ENCODE measurements at regions not wholly inside any gene's neighbourhood (a gene's known extent, or its start where the extent isn't known, plus 50 kb on each side); places are given as distances from the start of the nearest gene placed in this dataset.

DNA sequence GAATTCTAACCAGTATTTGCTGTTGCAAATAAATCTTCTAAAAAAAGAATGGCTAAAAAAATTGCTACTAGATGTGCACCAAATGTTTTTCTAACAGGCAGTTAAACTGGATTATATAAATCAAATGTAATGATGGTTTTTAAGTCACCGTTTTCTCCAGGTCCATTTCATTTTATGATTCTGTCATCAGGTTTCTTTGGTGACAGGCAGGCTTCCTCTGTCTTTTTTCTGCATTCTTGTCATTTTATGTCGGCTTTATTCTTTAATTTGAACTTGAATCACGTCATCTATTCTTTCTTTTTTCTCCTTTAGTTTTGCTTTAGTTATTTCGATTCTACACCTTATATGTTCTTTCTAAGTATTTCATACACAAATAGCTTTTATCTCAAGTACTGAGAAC, 212.5 kb downstream of the SOCS6 start:
- no peak for DNase-seq
- no peaks in the 10 kb centered on the region for H3K4me1 ChIP-seq
- H3K27me3 ChIP-seq, result peaks cover 0 to 8% of the 10 kb centered on the region in 2 donors
- no peaks in the 10 kb centered on the region for H3K36me3 ChIP-seq
- H3K27ac ChIP-seq, result no peak overlapping the region
- TF ChIP-seq, protein P1, sequence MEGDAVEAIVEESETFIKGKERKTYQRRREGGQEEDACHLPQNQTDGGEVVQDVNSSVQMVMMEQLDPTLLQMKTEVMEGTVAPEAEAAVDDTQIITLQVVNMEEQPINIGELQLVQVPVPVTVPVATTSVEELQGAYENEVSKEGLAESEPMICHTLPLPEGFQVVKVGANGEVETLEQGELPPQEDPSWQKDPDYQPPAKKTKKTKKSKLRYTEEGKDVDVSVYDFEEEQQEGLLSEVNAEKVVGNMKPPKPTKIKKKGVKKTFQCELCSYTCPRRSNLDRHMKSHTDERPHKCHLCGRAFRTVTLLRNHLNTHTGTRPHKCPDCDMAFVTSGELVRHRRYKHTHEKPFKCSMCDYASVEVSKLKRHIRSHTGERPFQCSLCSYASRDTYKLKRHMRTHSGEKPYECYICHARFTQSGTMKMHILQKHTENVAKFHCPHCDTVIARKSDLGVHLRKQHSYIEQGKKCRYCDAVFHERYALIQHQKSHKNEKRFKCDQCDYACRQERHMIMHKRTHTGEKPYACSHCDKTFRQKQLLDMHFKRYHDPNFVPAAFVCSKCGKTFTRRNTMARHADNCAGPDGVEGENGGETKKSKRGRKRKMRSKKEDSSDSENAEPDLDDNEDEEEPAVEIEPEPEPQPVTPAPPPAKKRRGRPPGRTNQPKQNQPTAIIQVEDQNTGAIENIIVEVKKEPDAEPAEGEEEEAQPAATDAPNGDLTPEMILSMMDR (IDR thresholded peaks at IDR 0.05), result no peak
- intact Hi-C loops (cut with DNase I), result no loop called here
- H3K9me3 ChIP-seq, result no peaks in the 10 kb centered on the region
- ATAC-seq, result no peak
- no peak overlapping the region for H3K4me3 ChIP-seq

DNA sequence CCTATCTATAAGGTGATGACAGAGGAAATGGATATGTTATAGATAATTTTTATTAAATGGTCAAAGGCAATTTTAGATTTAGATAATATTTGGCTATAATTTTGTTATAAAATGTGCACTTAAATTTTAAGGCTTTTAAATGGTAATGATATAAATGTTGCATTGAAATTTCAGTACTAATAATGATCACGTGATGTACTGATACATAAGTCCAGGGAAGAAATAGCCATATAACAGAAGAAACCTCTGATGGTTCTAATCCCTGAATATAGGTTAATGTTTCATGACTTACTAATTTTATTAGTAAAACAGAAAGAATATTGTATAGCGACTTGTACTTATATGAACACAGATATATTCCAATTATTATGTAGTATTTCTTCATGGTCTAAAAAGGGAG, 211.9 kb downstream of the SOCS6 start:
- intact Hi-C loops (cut with DNase I), result no loop called here
- DNase-seq (no peak), ATAC-seq (no peak)
- H3K9me3 ChIP-seq, result no peaks in the 10 kb centered on the region
- TF ChIP-seq, protein P1 (IDR thresholded peaks at IDR 0.05), result no peak
- H3K4me3 ChIP-seq, result no peak overlapping the region
- H3K36me3 ChIP-seq, result no peaks in the 10 kb centered on the region
- no peaks in the 10 kb centered on the region for H3K4me1 ChIP-seq
- H3K27me3 ChIP-seq, result peaks cover 0 to 8% of the 10 kb centered on the region in 2 donors
- no peak overlapping the region for H3K27ac ChIP-seq

GRCh38 chr18:70499218-70499691, 210.4 kb downstream of the SOCS6 start:
- H3K9me3 ChIP-seq, result no peaks in the 10 kb centered on the region
- DNase-seq, result peak in 1 of 4 donors; percentile 71
- H3K4me3 ChIP-seq, result no peak overlapping the region
- H3K27me3 ChIP-seq, result peaks cover 0 to under 1% of the 10 kb centered on the region in 2 donors
- H3K36me3 ChIP-seq, result no peaks in the 10 kb centered on the region
- TF ChIP-seq, protein P1 (IDR thresholded peaks at IDR 0.05), result no peak
- ATAC-seq, result no peak
- intact Hi-C loops (cut with DNase I), result no loop called here
- no peak overlapping the region for H3K27ac ChIP-seq
- no peaks in the 10 kb centered on the region for H3K4me1 ChIP-seq

GRCh38 chr18:70496353-70497294, 207.8 kb downstream of the SOCS6 start:
- H3K27ac ChIP-seq, result no peak overlapping the region
- TF ChIP-seq, protein P1 (IDR thresholded peaks at IDR 0.05), result no peak
- no peaks in the 10 kb centered on the region for H3K27me3 ChIP-seq
- H3K36me3 ChIP-seq, result no peaks in the 10 kb centered on the region
- no peaks in the 10 kb centered on the region for H3K9me3 ChIP-seq
- H3K4me1 ChIP-seq, result no peaks in the 10 kb centered on the region
- intact Hi-C loops (cut with DNase I), result no loop called here
- no peak overlapping the region for H3K4me3 ChIP-seq
- ATAC-seq (no peak), DNase-seq (no peak)

GRCh38 chr18:70494524-70494923, 205.7 kb downstream of the SOCS6 start:
- Histone ChIP-seq H3K9me3 (no peaks in the 10 kb centered on the region), H3K27ac (no peak overlapping the region), H3K27me3 (no peaks in the 10 kb centered on the region), H3K4me1 (no peaks in the 10 kb centered on the region), H3K4me3 (no peak overlapping the region), H3K36me3 (no peaks in the 10 kb centered on the region)
- no peak for DNase-seq
- TF ChIP-seq, protein P1 (IDR thresholded peaks at IDR 0.05), result no peak
- ATAC-seq, result no peak
- intact Hi-C loops (cut with DNase I), result no loop called here

All from left lung (tissue), 4 donors.